ENCODE measurements at regions not wholly inside any gene's neighbourhood (a gene's known extent, or its start where the extent isn't known, plus 50 kb on each side); places are given as distances from the start of the nearest gene placed in this dataset.
"Not testable (repeated sequence)": the region's sequence is repeated elsewhere in the genome, so short reads cannot be mapped to it uniquely, and the experiment has no call there.

- H3K27me3 ChIP-seq (replicated peaks in 1 of 2; ENCODE audit: control insufficient read depth in 2 of 2, extremely low read depth in 1 of 2, insufficient read depth in 2 of 2, low read length in 1 of 2); H3K36me3 Mint-ChIP-seq; ATAC-seq (replicated peaks in 1 of 4); H3K4me3 ChIP-seq (ENCODE audit: control insufficient read depth in 1 of 2, extremely low read depth in 1 of 2, low read length in 1 of 2); H3K36me3 ChIP-seq (ENCODE audit: control insufficient read depth in 2 of 2, extremely low read depth in 1 of 2, insufficient read depth in 1 of 2, low read length in 1 of 2); H3K4me1 Mint-ChIP-seq; H3K4me3 Mint-ChIP-seq; H3K4me1 ChIP-seq (ENCODE audit: control insufficient read depth in 1 of 2, extremely low read depth in 1 of 2, insufficient read depth in 2 of 2, low read length in 2 of 2); H3K27me3 Mint-ChIP-seq; H3K27ac ChIP-seq (ENCODE audit: low read length); CTCF ChIA-PET; DNase-seq; H3K27ac Mint-ChIP-seq; POLR2A ChIA-PET; H3K9me3 ChIP-seq: not testable (repeated sequence)
- H3K9me3 Mint-ChIP-seq = peaks cover 8 to 13% (median 9%) of the 10 kb centered on the region in 3 donors
- WGBS (ENCODE audit: insufficient coverage) = 80% methylated on average over 1 of the region's 5 CpGs
These were observed 535.6 kb downstream of the KCNJ18 start for GRCh38 chr17:22227699-22228553.

GRCh38 chr17:22229821-22230220 is 537.5 kb downstream of the KCNJ18 start:
- H3K9me3 Mint-ChIP-seq = peaks cover 8 to 13% (median 9%) of the 10 kb centered on the region in 3 donors
- H3K4me3 Mint-ChIP-seq; H3K9me3 ChIP-seq; H3K4me1 ChIP-seq (ENCODE audit: control insufficient read depth in 1 of 2, extremely low read depth in 1 of 2, insufficient read depth in 2 of 2, low read length in 2 of 2); H3K36me3 ChIP-seq (ENCODE audit: control insufficient read depth in 2 of 2, extremely low read depth in 1 of 2, insufficient read depth in 1 of 2, low read length in 1 of 2); H3K27me3 Mint-ChIP-seq; H3K27ac Mint-ChIP-seq; H3K36me3 Mint-ChIP-seq; POLR2A ChIA-PET; DNase-seq; H3K4me3 ChIP-seq (ENCODE audit: control insufficient read depth in 1 of 2, extremely low read depth in 1 of 2, low read length in 1 of 2); H3K27ac ChIP-seq (ENCODE audit: low read length); ATAC-seq (replicated peaks in 1 of 4); H3K27me3 ChIP-seq (replicated peaks in 1 of 2; ENCODE audit: control insufficient read depth in 2 of 2, extremely low read depth in 1 of 2, insufficient read depth in 2 of 2, low read length in 1 of 2); H3K4me1 Mint-ChIP-seq: not testable (repeated sequence)
- 73% methylated on average over 3 of the region's 5 CpGs for WGBS (ENCODE audit: insufficient coverage)
- CTCF ChIA-PET = interaction anchor here in 1 of 2 donors (0.7 kb wide), 1 partner anchor 14 kb away, joined by 8 read pairs; no protein-coding TSS in a partner anchor

DNA sequence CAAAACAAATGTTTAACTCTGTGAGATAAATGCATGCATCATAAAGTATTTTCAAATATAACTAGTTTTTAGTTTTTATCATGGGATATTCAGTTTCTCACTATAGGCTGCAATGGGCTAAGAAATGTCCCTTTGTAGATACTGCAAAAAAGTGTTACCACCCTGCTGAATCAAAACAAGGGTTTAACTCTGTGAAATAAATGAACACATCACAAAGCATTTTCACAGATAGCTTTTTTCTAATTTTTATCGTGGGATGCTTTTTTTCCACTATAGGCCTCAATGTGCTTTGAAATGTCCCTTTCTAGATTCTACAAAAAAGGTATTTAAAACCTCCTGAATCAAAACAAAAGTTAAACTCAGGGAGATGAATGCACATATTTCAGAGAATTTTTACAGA is 541.1 kb downstream of the KCNJ18 start:
- no peak overlapping the region for H3K27ac ChIP-seq (ENCODE audit: low read length)
- H3K9me3 ChIP-seq = no peaks in the 10 kb centered on the region
- Mint-ChIP-seq H3K9me3 (peaks cover 3 to 13% (median 5%) of the 10 kb centered on the region in 3 donors), H3K36me3 (no peaks in the 10 kb centered on the region), H3K4me3 (no peak overlapping the region), H3K27ac (no peak overlapping the region), H3K27me3 (no peaks in the 10 kb centered on the region), H3K4me1 (no peaks in the 10 kb centered on the region)
- H3K36me3 ChIP-seq (ENCODE audit: control insufficient read depth in 2 of 2, extremely low read depth in 1 of 2, insufficient read depth in 1 of 2, low read length in 1 of 2) = no peaks in the 10 kb centered on the region
- CTCF ChIA-PET = no interaction called here
- ATAC-seq (replicated peaks in 1 of 4) (no peak), DNase-seq (no peak)
- WGBS (ENCODE audit: insufficient coverage) = no CpG with 5 or more reads among the region's 1 CpG
- POLR2A ChIA-PET = no interaction called here
- no peaks in the 10 kb centered on the region for H3K27me3 ChIP-seq (replicated peaks in 1 of 2; ENCODE audit: control insufficient read depth in 2 of 2, extremely low read depth in 1 of 2, insufficient read depth in 2 of 2, low read length in 1 of 2)
- H3K4me1 ChIP-seq (ENCODE audit: control insufficient read depth in 1 of 2, extremely low read depth in 1 of 2, insufficient read depth in 2 of 2, low read length in 2 of 2) = no peaks in the 10 kb centered on the region
- H3K4me3 ChIP-seq (ENCODE audit: control insufficient read depth in 1 of 2, extremely low read depth in 1 of 2, low read length in 1 of 2) = no peak overlapping the region

GRCh38 chr17:22242472-22242871 is 550.1 kb downstream of the KCNJ18 start:
- ATAC-seq (replicated peaks in 1 of 4) (no peak), DNase-seq (no peak)
- Histone ChIP-seq H3K9me3 (no peaks in the 10 kb centered on the region), H3K27ac (ENCODE audit: low read length) (no peak overlapping the region), H3K4me3 (ENCODE audit: control insufficient read depth in 1 of 2, extremely low read depth in 1 of 2, low read length in 1 of 2) (no peak overlapping the region), H3K4me1 (ENCODE audit: control insufficient read depth in 1 of 2, extremely low read depth in 1 of 2, insufficient read depth in 2 of 2, low read length in 2 of 2) (no peaks in the 10 kb centered on the region), H3K36me3 (ENCODE audit: control insufficient read depth in 2 of 2, extremely low read depth in 1 of 2, insufficient read depth in 1 of 2, low read length in 1 of 2) (no peaks in the 10 kb centered on the region), H3K27me3 (replicated peaks in 1 of 2; ENCODE audit: control insufficient read depth in 2 of 2, extremely low read depth in 1 of 2, insufficient read depth in 2 of 2, low read length in 1 of 2) (no peaks in the 10 kb centered on the region)
- POLR2A ChIA-PET = no interaction called here
- no CpG with 5 or more reads among the region's 1 CpG for WGBS (ENCODE audit: insufficient coverage)
- H3K9me3 Mint-ChIP-seq = peaks cover 0 to 17% (median 3%) of the 10 kb centered on the region in 3 donors
- H3K4me1 Mint-ChIP-seq = no peaks in the 10 kb centered on the region
- H3K36me3 Mint-ChIP-seq = no peaks in the 10 kb centered on the region
- H3K27ac Mint-ChIP-seq = no peak overlapping the region
- no peak overlapping the region for H3K4me3 Mint-ChIP-seq
- no peaks in the 10 kb centered on the region for H3K27me3 Mint-ChIP-seq
- CTCF ChIA-PET = interaction anchor here in 1 of 2 donors (0.7 kb wide), 1 partner anchor 17 kb away, joined by 3 read pairs; no protein-coding TSS in a partner anchor

GRCh38 chr17:22251498-22251897 is 559.2 kb downstream of the KCNJ18 start:
- no peak overlapping the region for H3K27ac ChIP-seq (ENCODE audit: low read length)
- H3K36me3 ChIP-seq (ENCODE audit: control insufficient read depth in 2 of 2, extremely low read depth in 1 of 2, insufficient read depth in 1 of 2, low read length in 1 of 2) = no peaks in the 10 kb centered on the region
- no peaks in the 10 kb centered on the region for H3K27me3 Mint-ChIP-seq
- peaks cover 0 to 4% (median 3%) of the 10 kb centered on the region in 3 donors for H3K9me3 Mint-ChIP-seq
- WGBS (ENCODE audit: insufficient coverage) = 75% methylated on average over 1 of the region's 2 CpGs
- CTCF ChIA-PET = no interaction called here
- H3K27me3 ChIP-seq (replicated peaks in 1 of 2; ENCODE audit: control insufficient read depth in 2 of 2, extremely low read depth in 1 of 2, insufficient read depth in 2 of 2, low read length in 1 of 2) = no peaks in the 10 kb centered on the region
- H3K9me3 ChIP-seq = peaks cover 4% of the 10 kb centered on the region
- POLR2A ChIA-PET = no interaction called here
- no peak overlapping the region for H3K27ac Mint-ChIP-seq
- DNase-seq (no peak), ATAC-seq (replicated peaks in 1 of 4) (no peak)
- H3K36me3 Mint-ChIP-seq = no peaks in the 10 kb centered on the region
- no peaks in the 10 kb centered on the region for H3K4me1 ChIP-seq (ENCODE audit: control insufficient read depth in 1 of 2, extremely low read depth in 1 of 2, insufficient read depth in 2 of 2, low read length in 2 of 2)
- H3K4me1 Mint-ChIP-seq = no peaks in the 10 kb centered on the region
- no peak overlapping the region for H3K4me3 ChIP-seq (ENCODE audit: control insufficient read depth in 1 of 2, extremely low read depth in 1 of 2, low read length in 1 of 2)
- H3K4me3 Mint-ChIP-seq = no peak overlapping the region

DNA sequence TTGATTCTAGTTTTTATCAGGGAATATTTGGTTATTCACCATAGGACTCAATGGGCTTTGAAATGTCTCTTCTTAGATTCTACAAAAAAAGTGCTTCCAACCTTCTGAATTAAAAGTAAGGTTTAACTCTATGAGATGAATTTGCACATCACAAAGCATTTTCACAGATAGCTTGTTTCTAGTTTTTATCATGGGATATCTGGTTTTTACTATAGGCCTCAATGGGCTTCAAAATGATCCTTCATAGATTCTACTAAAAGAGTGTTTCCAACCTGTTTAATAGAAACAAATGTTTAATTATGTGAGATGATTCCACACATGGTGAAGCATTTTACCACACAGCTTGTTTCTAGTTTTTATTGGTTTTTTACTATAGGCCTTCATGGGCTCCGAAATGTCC is 560.7 kb downstream of the KCNJ18 start:
- Mint-ChIP-seq H3K27me3 (no peaks in the 10 kb centered on the region), H3K27ac (no peak overlapping the region), H3K36me3 (no peaks in the 10 kb centered on the region), H3K4me1 (no peaks in the 10 kb centered on the region), H3K9me3 (peaks cover 0 to 7% (median 3%) of the 10 kb centered on the region in 3 donors), H3K4me3 (no peak overlapping the region)
- Histone ChIP-seq H3K4me1 (ENCODE audit: control insufficient read depth in 1 of 2, extremely low read depth in 1 of 2, insufficient read depth in 2 of 2, low read length in 2 of 2) (no peaks in the 10 kb centered on the region), H3K9me3 (peaks cover 4% of the 10 kb centered on the region), H3K36me3 (ENCODE audit: control insufficient read depth in 2 of 2, extremely low read depth in 1 of 2, insufficient read depth in 1 of 2, low read length in 1 of 2) (no peaks in the 10 kb centered on the region), H3K27me3 (replicated peaks in 1 of 2; ENCODE audit: control insufficient read depth in 2 of 2, extremely low read depth in 1 of 2, insufficient read depth in 2 of 2, low read length in 1 of 2) (no peaks in the 10 kb centered on the region), H3K27ac (ENCODE audit: low read length) (no peak overlapping the region), H3K4me3 (ENCODE audit: control insufficient read depth in 1 of 2, extremely low read depth in 1 of 2, low read length in 1 of 2) (no peak overlapping the region)
- ChIA-PET POLR2A (no interaction called here), CTCF (no interaction called here)
- WGBS (ENCODE audit: insufficient coverage) = no CpG with 5 or more reads among the region's 1 CpG
- ATAC-seq (replicated peaks in 1 of 4) (no peak), DNase-seq (no peak)
